ENCODE measurements at regions not wholly inside any gene's neighbourhood (a gene's known extent, or its start where the extent isn't known, plus 50 kb on each side); places are given as distances from the start of the nearest gene placed in this dataset.
"Not testable (repeated sequence)": the region's sequence is repeated elsewhere in the genome, so short reads cannot be mapped to it uniquely, and the experiment has no call there.

GRCh38 chr1:203998571-203998970 is 74.3 kb upstream of the SOX13 start:
- Histone ChIP-seq H3K27me3 (ENCODE audit: insufficient read depth, low read length) (peaks cover 12% of the 10 kb centered on the region), H3K4me1 (ENCODE audit: insufficient read depth, low read length) (peaks cover 44% of the 10 kb centered on the region)
- not testable (repeated sequence) for H3K9me3 ChIP-seq (ENCODE audit: insufficient read depth, low read depth, low read length); H3K27ac ChIP-seq (ENCODE audit: low read depth, low read length); H3K4me3 ChIP-seq (ENCODE audit: low read length); H3K36me3 ChIP-seq (ENCODE audit: insufficient read depth, low read length); H3K9ac ChIP-seq (ENCODE audit: low read depth, low read length)
- 97% methylated on average over 5 of the region's 5 CpGs for WGBS

GRCh38 chr1:203999618-204000017 is 73.3 kb upstream of the SOX13 start:
- H3K4me3 ChIP-seq (ENCODE audit: low read length) = no peak overlapping the region
- H3K27ac ChIP-seq (ENCODE audit: low read depth, low read length) = no peak overlapping the region
- H3K36me3 ChIP-seq (ENCODE audit: insufficient read depth, low read length) = no peaks in the 10 kb centered on the region
- H3K4me1 ChIP-seq (ENCODE audit: insufficient read depth, low read length) = peaks cover 43% of the 10 kb centered on the region
- H3K27me3 ChIP-seq (ENCODE audit: insufficient read depth, low read length) = peaks cover 6% of the 10 kb centered on the region
- peaks cover 4% of the 10 kb centered on the region; the same call in 1 of the 2 replicates for H3K9me3 ChIP-seq (ENCODE audit: insufficient read depth, low read depth, low read length)
- H3K9ac ChIP-seq (ENCODE audit: low read depth, low read length) = no peak overlapping the region

- peaks cover 4% of the 10 kb centered on the region; the same call in 1 of the 2 replicates for H3K9me3 ChIP-seq (ENCODE audit: insufficient read depth, low read depth, low read length)
- H3K27me3 ChIP-seq (ENCODE audit: insufficient read depth, low read length) = peaks cover 5% of the 10 kb centered on the region
- 92% methylated on average over 2 of the region's 2 CpGs for WGBS
- H3K27ac ChIP-seq (ENCODE audit: low read depth, low read length) = no peak overlapping the region
- H3K4me3 ChIP-seq (ENCODE audit: low read length) = no peak overlapping the region
- peaks cover 32% of the 10 kb centered on the region for H3K4me1 ChIP-seq (ENCODE audit: insufficient read depth, low read length)
- no peak overlapping the region for H3K9ac ChIP-seq (ENCODE audit: low read depth, low read length)
- no peaks in the 10 kb centered on the region for H3K36me3 ChIP-seq (ENCODE audit: insufficient read depth, low read length)
Measured at GRCh38 chr1:204001166-204001901, 71.6 kb upstream of the SOX13 start.

GRCh38 chr1:204002614-204003013 is 70.3 kb upstream of the SOX13 start:
- 58% methylated on average over 3 of the region's 3 CpGs for WGBS
- Histone ChIP-seq H3K36me3 (ENCODE audit: insufficient read depth, low read length) (no peaks in the 10 kb centered on the region), H3K27me3 (ENCODE audit: insufficient read depth, low read length) (peaks cover 5% of the 10 kb centered on the region), H3K9me3 (ENCODE audit: insufficient read depth, low read depth, low read length) (peaks cover 4% of the 10 kb centered on the region; the same call in 1 of the 2 replicates), H3K4me1 (ENCODE audit: insufficient read depth, low read length) (peaks cover 20% of the 10 kb centered on the region), H3K9ac (ENCODE audit: low read depth, low read length) (no peak overlapping the region), H3K4me3 (ENCODE audit: low read length) (no peak overlapping the region), H3K27ac (ENCODE audit: low read depth, low read length) (no peak overlapping the region)

- peaks cover 5% of the 10 kb centered on the region; the same call in 1 of the 2 replicates for H3K27me3 ChIP-seq (ENCODE audit: insufficient read depth, low read length)
- H3K36me3 ChIP-seq (ENCODE audit: insufficient read depth, low read length) = no peaks in the 10 kb centered on the region
- WGBS = 96% methylated on average over 1 of the region's 1 CpG
- peaks cover 4% of the 10 kb centered on the region; the same call in 1 of the 2 replicates for H3K9me3 ChIP-seq (ENCODE audit: insufficient read depth, low read depth, low read length)
- H3K9ac ChIP-seq (ENCODE audit: low read depth, low read length) = no peak overlapping the region
- peaks cover 19% of the 10 kb centered on the region for H3K4me1 ChIP-seq (ENCODE audit: insufficient read depth, low read length)
- H3K4me3 ChIP-seq (ENCODE audit: low read length) = no peak overlapping the region
- H3K27ac ChIP-seq (ENCODE audit: low read depth, low read length) = no peak overlapping the region
Measured at GRCh38 chr1:204003536-204003935, 69.4 kb upstream of the SOX13 start.

- peaks cover 4% of the 10 kb centered on the region; the same call in 1 of the 2 replicates for H3K4me1 ChIP-seq (ENCODE audit: insufficient read depth, low read length)
- WGBS = 93% methylated on average over 5 of the region's 5 CpGs
- H3K36me3 ChIP-seq (ENCODE audit: insufficient read depth, low read length) = no peaks in the 10 kb centered on the region
- H3K9me3 ChIP-seq (ENCODE audit: insufficient read depth, low read depth, low read length) = no peaks in the 10 kb centered on the region
- no peak overlapping the region for H3K4me3 ChIP-seq (ENCODE audit: low read length)
- H3K27me3 ChIP-seq (ENCODE audit: insufficient read depth, low read length) = no peaks in the 10 kb centered on the region
- no peak overlapping the region for H3K27ac ChIP-seq (ENCODE audit: low read depth, low read length)
- no peak overlapping the region for H3K9ac ChIP-seq (ENCODE audit: low read depth, low read length)
Measured at GRCh38 chr1:204011426-204011825, 61.5 kb upstream of the SOX13 start.

- peaks cover 13% of the 10 kb centered on the region; the same call in 1 of the 2 replicates for H3K4me1 ChIP-seq (ENCODE audit: insufficient read depth, low read length)
- H3K36me3 ChIP-seq (ENCODE audit: insufficient read depth, low read length) = no peaks in the 10 kb centered on the region
- no peak overlapping the region for H3K27ac ChIP-seq (ENCODE audit: low read depth, low read length)
- WGBS = 53% methylated on average over 8 of the region's 8 CpGs
- no peaks in the 10 kb centered on the region for H3K9me3 ChIP-seq (ENCODE audit: insufficient read depth, low read depth, low read length)
- no peak overlapping the region for H3K9ac ChIP-seq (ENCODE audit: low read depth, low read length)
- H3K27me3 ChIP-seq (ENCODE audit: insufficient read depth, low read length) = no peaks in the 10 kb centered on the region
- no peak overlapping the region for H3K4me3 ChIP-seq (ENCODE audit: low read length)
Measured at GRCh38 chr1:204013052-204013451, 59.9 kb upstream of the SOX13 start.

GRCh38 chr1:204014336-204014735 is 58.6 kb upstream of the SOX13 start:
- H3K9me3 ChIP-seq (ENCODE audit: insufficient read depth, low read depth, low read length) = no peaks in the 10 kb centered on the region
- no peaks in the 10 kb centered on the region for H3K27me3 ChIP-seq (ENCODE audit: insufficient read depth, low read length)
- H3K9ac ChIP-seq (ENCODE audit: low read depth, low read length) = no peak overlapping the region
- H3K27ac ChIP-seq (ENCODE audit: low read depth, low read length) = no peak overlapping the region
- WGBS = over 99% methylated on average over 3 of the region's 3 CpGs
- peaks cover 23% of the 10 kb centered on the region for H3K4me1 ChIP-seq (ENCODE audit: insufficient read depth, low read length)
- H3K4me3 ChIP-seq (ENCODE audit: low read length) = no peak overlapping the region
- no peaks in the 10 kb centered on the region for H3K36me3 ChIP-seq (ENCODE audit: insufficient read depth, low read length)

GRCh38 chr1:204014961-204015360 is 58.0 kb upstream of the SOX13 start:
- H3K9me3 ChIP-seq (ENCODE audit: insufficient read depth, low read depth, low read length); H3K36me3 ChIP-seq (ENCODE audit: insufficient read depth, low read length); H3K27me3 ChIP-seq (ENCODE audit: insufficient read depth, low read length); H3K9ac ChIP-seq (ENCODE audit: low read depth, low read length); H3K27ac ChIP-seq (ENCODE audit: low read depth, low read length); H3K4me3 ChIP-seq (ENCODE audit: low read length): not testable (repeated sequence)
- WGBS = 93% methylated on average over 8 of the region's 8 CpGs
- H3K4me1 ChIP-seq (ENCODE audit: insufficient read depth, low read length) = peaks cover 23% of the 10 kb centered on the region

GRCh38 chr1:204017032-204017431 is 55.9 kb upstream of the SOX13 start:
- H3K9me3 ChIP-seq (ENCODE audit: insufficient read depth, low read depth, low read length) = no peaks in the 10 kb centered on the region
- 73% methylated on average over 1 of the region's 1 CpG for WGBS

GRCh38 chr1:204018460-204018859 is 54.5 kb upstream of the SOX13 start:
- WGBS = 87% methylated on average over 2 of the region's 2 CpGs
- peaks cover 18% of the 10 kb centered on the region for H3K4me1 ChIP-seq (ENCODE audit: insufficient read depth, low read length)
- no peaks in the 10 kb centered on the region for H3K9me3 ChIP-seq (ENCODE audit: insufficient read depth, low read depth, low read length)
- H3K36me3 ChIP-seq (ENCODE audit: insufficient read depth, low read length) = no peaks in the 10 kb centered on the region
- H3K9ac ChIP-seq (ENCODE audit: low read depth, low read length) = no peak overlapping the region
- no peak overlapping the region for H3K4me3 ChIP-seq (ENCODE audit: low read length)
- H3K27me3 ChIP-seq (ENCODE audit: insufficient read depth, low read length) = no peaks in the 10 kb centered on the region
- no peak overlapping the region for H3K27ac ChIP-seq (ENCODE audit: low read depth, low read length)

More at GRCh38 chr1:204017032-204017431, 55.9 kb upstream of the SOX13 start:
- no peak overlapping the region for H3K9ac ChIP-seq (ENCODE audit: low read depth, low read length)
- no peak overlapping the region for H3K4me3 ChIP-seq (ENCODE audit: low read length)
- H3K4me1 ChIP-seq (ENCODE audit: insufficient read depth, low read length) = peaks cover 23% of the 10 kb centered on the region
- no peaks in the 10 kb centered on the region for H3K27me3 ChIP-seq (ENCODE audit: insufficient read depth, low read length)
- H3K36me3 ChIP-seq (ENCODE audit: insufficient read depth, low read length) = no peaks in the 10 kb centered on the region
- no peak overlapping the region for H3K27ac ChIP-seq (ENCODE audit: low read depth, low read length)
